Mesodermal cell (in vitro differentiated cells): ENCODE measurements at regions not wholly inside any gene's neighbourhood (a gene's known extent, or its start where the extent isn't known, plus 50 kb on each side); places are given as distances from the start of the nearest gene placed in this dataset.

Experiments
- H3K27ac ChIP-seq: 2 replicates; pipeline ENCODE4 v1.7.0; 2013; ENCODE audit warnings: mild to moderate bottlenecking, low read depth, low read length, moderate library complexity; ENCODE audit not compliant: severe bottlenecking
- H3K36me3 ChIP-seq: 2 replicates; pipeline ENCODE4 v1.7.1; 2013; ENCODE audit warnings: mild to moderate bottlenecking, low read length, moderate library complexity; ENCODE audit not compliant: control insufficient read depth, insufficient read depth
- H3K4me1 ChIP-seq: one replicate; pipeline ENCODE4 v1.7.1; 2013; ENCODE audit warnings: mild to moderate bottlenecking, low read length; ENCODE audit not compliant: insufficient read depth, control insufficient read depth, poor library complexity, severe bottlenecking
- H3K4me3 ChIP-seq: 2 replicates; pipeline ENCODE4 v1.7.0; 2013; ENCODE audit warnings: low read length, control low read depth, mild to moderate bottlenecking; ENCODE audit not compliant: insufficient read depth, poor library complexity, severe bottlenecking; ENCODE audit errors: extremely low read depth
- H3K9me3 ChIP-seq: 2 replicates; pipeline ENCODE4 v1.7.1; 2013; ENCODE audit warnings: mild to moderate bottlenecking, low read length, moderate library complexity; ENCODE audit not compliant: control insufficient read depth
- WGBS, 2 experiments: methylation state at CpG; one replicate each; pipeline ENCODE4 v1.1.5; 2013; ENCODE audit warnings: missing lambda C conversion rate in 2 of 2; ENCODE audit not compliant: insufficient coverage in 2 of 2; 5-methylcytosine and 5-hydroxymethylcytosine counted together

GRCh38 chr9:88680505-88681160 is 145.7 kb downstream of the NXNL2 start:
- 93 to 98% methylated on average over 6 of the region's 8 CpGs for WGBS, 2 experiments
- no peak overlapping the region for H3K27ac ChIP-seq

GRCh38 chr9:88681434-88681833 is 146.5 kb downstream of the NXNL2 start:
- Histone ChIP-seq H3K4me3 (no peak overlapping the region), H3K4me1 (peaks cover 7% of the 10 kb centered on the region), H3K36me3 (no peaks in the 10 kb centered on the region), H3K27ac (no peak overlapping the region), H3K9me3 (no peaks in the 10 kb centered on the region)
- WGBS, 2 experiments: 87 to 89% methylated on average over 7 to 8 of the region's 8 CpGs

More at GRCh38 chr9:88680505-88681160, 145.7 kb downstream of the NXNL2 start:
- peaks cover 7% of the 10 kb centered on the region for H3K4me1 ChIP-seq
- no peaks in the 10 kb centered on the region for H3K36me3 ChIP-seq
- no peaks in the 10 kb centered on the region for H3K9me3 ChIP-seq
- H3K4me3 ChIP-seq: no peak overlapping the region

- H3K27ac ChIP-seq: no peak overlapping the region
- WGBS, 2 experiments: 97 to 99% methylated on average over 9 to 11 of the region's 12 CpGs
Measured at GRCh38 chr9:88682431-88682831, 147.5 kb downstream of the NXNL2 start.

GRCh38 chr9:88684046-88684445 is 149.1 kb downstream of the NXNL2 start:
- no peaks in the 10 kb centered on the region for H3K36me3 ChIP-seq
- H3K4me3 ChIP-seq: no peak overlapping the region
- H3K4me1 ChIP-seq: peaks cover 7% of the 10 kb centered on the region
- 79 to 90% methylated on average over 6 to 7 of the region's 8 CpGs for WGBS, 2 experiments
- H3K27ac ChIP-seq: no peak overlapping the region
- H3K9me3 ChIP-seq: no peaks in the 10 kb centered on the region

More at GRCh38 chr9:88682431-88682831, 147.5 kb downstream of the NXNL2 start:
- H3K4me1 ChIP-seq: peaks cover 7% of the 10 kb centered on the region
- no peak overlapping the region for H3K4me3 ChIP-seq
- H3K9me3 ChIP-seq: no peaks in the 10 kb centered on the region
- no peaks in the 10 kb centered on the region for H3K36me3 ChIP-seq

GRCh38 chr9:88684845-88685244 is 149.9 kb downstream of the NXNL2 start:
- WGBS, 2 experiments: 80 to 90% methylated on average over 2 of the region's 10 CpGs
- peaks cover 7% of the 10 kb centered on the region for H3K4me1 ChIP-seq

GRCh38 chr9:88685966-88686365 is 151.0 kb downstream of the NXNL2 start:
- WGBS, 2 experiments: 90 to 91% methylated on average over 15 to 22 of the region's 22 CpGs
- H3K36me3 ChIP-seq: no peaks in the 10 kb centered on the region
- no peaks in the 10 kb centered on the region for H3K4me1 ChIP-seq
- H3K9me3 ChIP-seq: no peaks in the 10 kb centered on the region
- no peak overlapping the region for H3K4me3 ChIP-seq
- H3K27ac ChIP-seq: no peak overlapping the region

More at GRCh38 chr9:88684845-88685244, 149.9 kb downstream of the NXNL2 start:
- Histone ChIP-seq H3K4me3 (no peak overlapping the region), H3K27ac (no peak overlapping the region), H3K36me3 (no peaks in the 10 kb centered on the region), H3K9me3 (no peaks in the 10 kb centered on the region)

- H3K36me3 ChIP-seq: no peaks in the 10 kb centered on the region
- no peak overlapping the region for H3K4me3 ChIP-seq
- H3K4me1 ChIP-seq: no peaks in the 10 kb centered on the region
- no peaks in the 10 kb centered on the region for H3K9me3 ChIP-seq
- 89% methylated on average over 4 to 5 of the region's 6 CpGs for WGBS, 2 experiments
- no peak overlapping the region for H3K27ac ChIP-seq
Measured at GRCh38 chr9:88689509-88690298, 154.7 kb downstream of the NXNL2 start.

- H3K4me3 ChIP-seq: no peak overlapping the region
- no peak overlapping the region for H3K27ac ChIP-seq
- H3K4me1 ChIP-seq: no peaks in the 10 kb centered on the region
- H3K36me3 ChIP-seq: no peaks in the 10 kb centered on the region
- H3K9me3 ChIP-seq: no peaks in the 10 kb centered on the region
- 75 to 83% methylated on average over 2 of the region's 3 CpGs for WGBS, 2 experiments
Measured at GRCh38 chr9:88690628-88691027, 155.7 kb downstream of the NXNL2 start.

- 94 to 100% methylated on average over 1 to 3 of the region's 3 CpGs for WGBS, 2 experiments
- H3K4me1 ChIP-seq: no peaks in the 10 kb centered on the region
- no peak overlapping the region for H3K27ac ChIP-seq
- no peaks in the 10 kb centered on the region for H3K36me3 ChIP-seq
- H3K9me3 ChIP-seq: no peaks in the 10 kb centered on the region
- no peak overlapping the region for H3K4me3 ChIP-seq
Measured at GRCh38 chr9:88691091-88691490, 156.1 kb downstream of the NXNL2 start.

- WGBS, 2 experiments: 100% methylated on average over 1 of the region's 2 CpGs; no CpG with 5 or more reads in 1 of the 2 experiments
Measured at GRCh38 chr9:88691811-88692210, 156.8 kb downstream of the NXNL2 start.

GRCh38 chr9:88692827-88693226 is 157.8 kb downstream of the NXNL2 start:
- Histone ChIP-seq H3K9me3 (no peaks in the 10 kb centered on the region), H3K4me1 (no peaks in the 10 kb centered on the region), H3K4me3 (no peak overlapping the region), H3K36me3 (no peaks in the 10 kb centered on the region), H3K27ac (no peak overlapping the region)
- WGBS, 2 experiments: 80 to 100% methylated on average over 1 to 2 of the region's 2 CpGs

More at GRCh38 chr9:88691811-88692210, 156.8 kb downstream of the NXNL2 start:
- no peak overlapping the region for H3K4me3 ChIP-seq
- H3K36me3 ChIP-seq: no peaks in the 10 kb centered on the region
- no peaks in the 10 kb centered on the region for H3K9me3 ChIP-seq
- no peaks in the 10 kb centered on the region for H3K4me1 ChIP-seq
- no peak overlapping the region for H3K27ac ChIP-seq
